ENCODE measurements at regions not wholly inside any gene's neighbourhood (a gene's known extent, or its start where the extent isn't known, plus 50 kb on each side); places are given as distances from the start of the nearest gene placed in this dataset.

DNA sequence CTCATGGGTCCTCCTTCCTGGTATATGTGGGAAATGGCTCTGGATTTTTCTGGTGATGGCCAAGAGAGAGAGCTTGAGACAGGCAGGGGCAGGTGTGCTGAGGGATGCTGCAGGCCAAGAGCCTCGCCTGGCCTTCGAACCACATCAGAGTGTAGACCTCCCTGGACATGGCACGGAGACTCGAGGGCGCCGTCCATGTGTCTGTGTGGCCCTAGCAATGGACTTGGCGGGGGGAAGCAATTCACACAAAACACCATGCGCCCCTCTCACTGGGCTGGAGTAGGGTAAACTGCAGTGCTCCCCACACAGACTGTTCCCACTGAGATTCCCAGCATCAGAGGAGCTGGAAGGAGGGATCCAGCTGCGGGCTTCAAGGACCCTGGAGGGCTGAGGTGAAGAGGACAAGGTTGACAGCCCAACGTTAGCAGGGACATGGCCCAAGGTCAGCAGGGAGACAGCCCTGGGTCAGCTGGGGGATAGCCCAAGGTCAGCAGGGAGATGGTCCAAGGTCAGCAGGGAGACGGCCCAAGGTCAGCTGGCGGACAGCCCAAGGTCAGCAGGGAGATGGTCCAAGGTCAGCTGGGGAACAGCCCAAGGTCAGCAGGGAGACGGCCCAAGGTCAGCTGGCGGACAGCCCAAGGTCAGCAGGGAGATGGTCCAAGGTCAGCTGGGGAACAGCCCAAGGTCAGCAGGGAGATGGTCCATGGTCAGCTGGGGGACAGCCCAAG is 75.4 kb upstream of the HDAC4 start:
- DNase-seq = no peak

DNA sequence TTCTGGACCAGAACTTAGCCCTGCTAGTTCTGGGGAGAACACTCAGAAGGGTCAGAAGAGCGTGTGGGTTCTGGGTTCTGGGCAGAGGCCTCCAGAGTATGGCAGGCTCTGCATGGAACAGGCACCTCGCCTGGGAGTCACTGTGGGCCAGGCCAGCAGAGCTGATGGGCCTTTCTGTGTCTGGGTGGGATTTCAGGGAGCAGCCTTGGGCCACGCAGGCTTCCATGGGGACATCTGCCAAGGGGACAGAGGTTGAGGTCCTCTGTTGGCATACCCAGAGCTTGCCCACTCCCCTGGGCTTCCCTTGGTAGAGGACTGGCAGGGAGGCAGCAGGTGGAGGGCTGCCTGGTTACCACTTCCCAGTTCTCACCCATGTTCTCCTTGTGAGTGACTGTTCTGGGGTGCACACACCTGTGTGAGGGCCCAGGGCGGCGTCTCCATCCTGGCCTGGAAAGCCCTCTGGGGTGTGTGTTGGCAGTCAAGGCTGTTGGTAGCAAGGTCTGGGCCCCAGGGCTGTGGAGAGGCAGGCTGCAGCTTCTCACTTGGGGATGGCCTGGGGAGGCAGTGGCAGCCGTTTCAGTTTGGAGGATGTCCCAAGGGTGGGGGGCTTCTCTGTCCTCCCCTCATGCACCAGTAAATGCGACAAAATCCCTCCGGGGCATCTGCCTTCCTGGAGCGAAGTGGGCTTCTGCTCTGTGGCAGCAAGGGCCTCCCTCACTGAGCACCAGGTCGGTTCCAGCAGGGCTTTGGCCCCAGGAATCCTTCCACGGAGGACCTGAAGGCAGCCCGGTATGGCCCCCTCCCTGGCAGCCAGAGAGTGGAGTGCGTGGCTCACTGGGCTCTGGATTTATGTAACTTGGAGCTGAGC is 74.6 kb upstream of the HDAC4 start:
- no peak for DNase-seq

DNA sequence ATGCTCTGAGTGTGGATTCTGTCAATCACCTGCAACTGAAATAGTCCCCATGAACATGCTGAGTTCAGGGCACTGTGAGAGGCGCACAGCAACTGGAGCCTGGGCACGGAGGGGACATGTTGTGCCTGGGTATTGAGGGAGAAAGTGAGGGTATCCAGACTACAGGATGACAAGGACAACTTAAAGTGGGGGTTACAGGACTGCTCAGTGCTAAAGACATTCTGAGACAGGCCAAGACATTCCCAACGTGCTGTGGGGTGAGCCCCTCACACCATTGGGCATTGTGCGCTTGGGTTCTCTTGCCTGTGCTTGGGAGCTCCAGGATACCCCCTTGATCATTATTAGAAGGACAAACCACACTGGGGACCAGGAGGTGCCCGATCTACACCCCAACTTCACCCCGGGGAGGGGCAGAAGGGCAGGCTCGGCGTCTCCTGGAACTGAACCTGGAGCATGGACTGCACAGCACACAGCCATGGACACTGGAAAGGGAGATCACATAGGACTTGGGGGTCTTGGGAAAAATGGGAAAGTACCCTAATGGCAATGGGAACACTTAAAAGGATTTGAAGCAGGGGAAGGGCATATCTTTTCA is 72.5 kb upstream of the HDAC4 start:
- DNase-seq = no peak

DNA sequence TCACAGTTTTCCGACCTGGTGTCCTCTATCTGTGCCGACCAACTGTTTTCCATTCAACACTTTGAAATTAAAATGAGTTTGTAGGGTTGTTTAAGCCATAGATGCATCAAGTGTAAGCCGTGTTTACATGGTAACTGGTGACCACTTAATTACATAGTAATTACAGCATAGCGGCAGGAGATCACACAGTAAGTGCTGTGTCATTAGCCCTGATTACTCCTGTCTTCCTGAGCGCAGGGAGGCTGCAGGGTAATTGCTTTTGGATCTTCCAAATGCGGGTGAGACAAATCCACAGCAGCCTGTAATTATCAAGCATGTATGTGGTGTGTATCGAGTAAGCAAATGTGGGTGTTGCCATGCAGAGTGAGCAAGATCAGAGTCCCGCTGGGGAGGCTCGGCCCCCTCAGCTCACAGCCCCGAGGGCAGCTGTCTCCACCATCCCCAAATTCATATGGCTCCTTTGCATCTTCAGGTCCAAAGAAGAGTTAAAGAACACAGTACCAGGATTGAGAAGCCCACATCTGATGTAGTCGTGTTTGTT is 71.5 kb upstream of the HDAC4 start:
- no peak for DNase-seq

DNA sequence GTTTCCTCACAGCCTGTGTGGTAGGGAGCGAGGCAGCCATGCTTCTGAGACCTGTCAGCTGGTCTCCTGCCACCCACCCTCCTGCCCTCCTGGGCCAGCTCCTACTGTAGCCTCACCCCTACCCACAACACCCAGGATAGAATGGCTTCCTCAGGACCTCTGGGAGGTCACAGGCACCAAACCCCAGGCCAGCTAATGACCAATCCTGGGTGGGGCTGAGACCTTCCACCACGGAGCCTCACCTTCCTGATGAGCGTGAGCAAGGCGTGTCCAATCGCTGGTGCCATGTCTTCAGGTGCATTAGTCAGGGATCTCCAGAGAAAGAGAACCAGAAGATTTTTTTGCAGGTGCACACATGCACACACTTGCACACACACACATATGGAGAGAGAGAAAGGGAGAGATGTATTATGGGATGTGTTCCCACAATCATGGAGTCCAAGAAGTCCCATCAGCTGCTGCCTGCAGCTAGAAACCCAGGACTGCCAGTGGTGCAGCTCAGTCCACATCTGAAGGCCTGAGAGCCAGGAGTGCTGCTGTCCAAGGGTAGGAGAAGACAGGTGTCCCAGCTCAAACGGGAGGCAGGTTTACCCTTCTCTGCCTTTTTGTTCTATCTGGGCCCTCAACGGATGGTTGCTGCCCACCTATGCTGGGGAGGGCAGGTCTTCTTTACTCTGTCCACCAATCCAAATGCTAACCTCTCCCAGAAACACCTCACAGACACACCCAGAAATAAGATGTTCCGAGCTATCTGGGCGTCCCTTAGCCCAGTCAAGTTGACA is 70.4 kb upstream of the HDAC4 start:
- DNase-seq = no peak

DNA sequence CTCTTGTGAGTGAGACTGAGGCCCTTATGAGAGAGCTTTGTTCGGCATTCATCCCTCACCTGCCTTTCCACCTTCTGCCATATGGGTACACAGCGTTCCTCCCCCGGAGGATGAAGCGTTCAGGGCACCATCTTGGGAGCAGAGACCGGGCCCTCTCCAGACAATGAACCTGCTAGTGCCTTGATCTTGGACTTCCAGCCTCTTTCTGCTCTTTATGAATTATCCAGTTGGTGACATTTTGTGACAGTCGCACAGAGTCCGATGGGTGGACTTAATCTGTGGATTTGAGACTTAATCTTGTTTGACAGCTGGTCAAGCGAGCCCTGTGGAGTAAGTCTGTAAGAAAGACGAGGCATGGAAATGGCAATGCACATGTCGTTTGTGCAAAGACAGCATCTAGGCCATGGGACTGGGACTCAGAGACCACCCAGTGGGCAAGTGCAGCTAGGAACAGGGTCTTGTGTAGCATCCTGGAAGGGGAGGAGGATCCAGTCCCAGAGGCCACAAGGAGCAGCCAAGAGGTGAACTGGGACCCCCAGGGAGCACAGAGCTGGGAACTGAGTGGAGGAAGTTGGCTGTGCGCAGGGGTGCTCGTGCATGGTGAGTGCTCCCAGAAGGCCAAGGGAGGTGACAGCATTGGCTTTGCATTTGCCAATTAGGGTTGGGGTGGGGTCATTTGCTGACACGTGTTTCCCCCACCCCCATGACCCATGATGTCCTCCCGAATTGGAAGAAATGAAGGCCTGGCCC is 69.5 kb upstream of the HDAC4 start:
- no peak for DNase-seq

DNA sequence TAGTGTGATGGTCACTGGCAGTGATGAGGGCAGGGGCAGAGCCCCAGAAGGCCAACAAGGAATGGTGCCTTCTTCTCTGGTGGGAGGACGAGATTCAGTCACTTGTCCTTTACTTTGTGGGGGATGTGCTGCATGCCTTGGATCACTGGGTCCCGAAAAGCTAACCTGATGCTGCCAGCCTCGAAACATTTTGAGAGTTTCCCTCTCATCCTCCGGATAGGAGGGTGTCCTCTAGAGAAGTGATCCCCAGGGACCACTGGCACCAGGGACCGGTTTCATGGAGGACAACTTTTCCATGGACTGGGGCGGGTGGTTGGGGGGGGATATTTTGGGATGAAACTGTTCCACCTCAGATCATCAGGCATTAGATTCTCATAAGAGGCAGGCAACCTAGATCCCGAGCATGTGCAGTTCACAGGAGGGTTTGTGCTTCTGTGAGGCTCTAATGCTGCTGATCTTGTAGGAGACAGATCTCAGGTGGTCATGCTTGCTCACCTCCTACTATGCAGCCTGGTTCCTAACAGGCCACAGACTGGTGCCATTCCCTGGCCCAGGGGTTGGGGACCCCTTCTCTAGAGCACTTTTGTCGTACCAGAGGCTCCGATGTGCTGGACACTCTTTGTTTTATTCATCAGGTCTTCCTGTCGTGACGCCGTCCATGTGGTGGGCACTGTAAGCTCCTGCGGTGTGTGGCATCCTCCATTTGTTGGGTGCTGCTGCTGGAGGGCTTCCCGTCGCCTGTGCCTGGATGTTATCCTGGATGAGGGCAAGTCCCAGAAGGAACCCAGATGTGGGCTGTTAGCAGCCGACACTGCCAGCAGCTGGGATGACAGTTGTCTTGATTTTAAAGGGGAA is 68.5 kb upstream of the HDAC4 start:
- DNase-seq = no peak

DNA sequence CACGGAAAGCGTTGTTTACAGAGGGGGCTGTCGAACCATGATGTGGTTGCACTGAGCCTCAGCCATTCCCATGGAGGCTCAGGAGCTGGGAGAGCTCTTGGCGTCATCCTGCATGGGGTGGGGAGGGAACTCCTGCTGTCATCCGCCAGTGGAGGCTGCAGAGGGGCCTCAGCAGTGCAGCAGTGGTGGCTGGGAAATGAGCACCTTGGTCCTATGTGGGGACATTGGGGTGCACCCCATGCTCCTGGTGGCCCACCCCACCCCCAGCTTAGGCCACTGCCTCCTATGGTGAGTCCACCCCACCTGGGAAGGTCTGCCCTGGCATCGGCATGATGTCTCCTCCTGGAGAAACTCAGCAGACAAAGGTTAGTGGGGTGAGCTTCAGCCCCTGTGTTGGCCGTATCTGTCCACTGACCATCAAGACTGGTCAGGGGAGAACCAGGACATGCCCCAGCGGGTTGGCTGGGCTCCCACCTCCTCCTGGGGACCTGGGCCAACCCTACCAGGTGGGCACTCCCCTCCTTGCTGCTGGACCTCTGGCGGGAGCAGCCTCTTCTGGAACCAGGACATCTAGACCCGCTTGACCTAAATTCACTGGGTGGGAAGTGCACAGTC is 67.8 kb upstream of the HDAC4 start:
- DNase-seq = no peak

DNA sequence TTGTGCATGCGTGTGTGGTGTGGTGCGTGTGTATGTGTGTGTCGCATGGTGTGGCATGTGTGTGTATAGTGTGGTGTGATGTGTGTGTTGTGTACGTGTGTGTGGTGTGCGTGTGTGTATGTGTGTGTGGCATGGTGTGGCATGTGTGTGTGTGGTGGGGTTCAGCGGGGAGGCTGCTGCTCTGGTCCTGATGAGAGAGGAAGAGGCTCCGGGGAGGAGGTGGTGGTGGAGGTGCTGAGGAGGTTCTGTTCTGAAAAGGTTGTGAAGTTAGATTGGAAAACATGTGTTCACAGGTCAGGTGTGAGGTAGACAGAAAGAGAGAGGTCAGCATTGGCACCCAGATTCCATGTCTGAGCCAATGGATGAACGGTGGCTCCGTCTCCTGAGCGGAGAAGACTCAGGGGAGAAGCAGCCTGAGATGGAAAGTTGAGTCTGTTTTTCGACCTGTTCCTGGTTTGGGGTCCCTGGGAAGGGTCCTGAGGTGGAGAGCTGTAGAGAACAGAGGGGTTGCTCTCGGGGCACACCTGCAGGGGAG is 67.2 kb upstream of the HDAC4 start:
- DNase-seq = no peak

DNA sequence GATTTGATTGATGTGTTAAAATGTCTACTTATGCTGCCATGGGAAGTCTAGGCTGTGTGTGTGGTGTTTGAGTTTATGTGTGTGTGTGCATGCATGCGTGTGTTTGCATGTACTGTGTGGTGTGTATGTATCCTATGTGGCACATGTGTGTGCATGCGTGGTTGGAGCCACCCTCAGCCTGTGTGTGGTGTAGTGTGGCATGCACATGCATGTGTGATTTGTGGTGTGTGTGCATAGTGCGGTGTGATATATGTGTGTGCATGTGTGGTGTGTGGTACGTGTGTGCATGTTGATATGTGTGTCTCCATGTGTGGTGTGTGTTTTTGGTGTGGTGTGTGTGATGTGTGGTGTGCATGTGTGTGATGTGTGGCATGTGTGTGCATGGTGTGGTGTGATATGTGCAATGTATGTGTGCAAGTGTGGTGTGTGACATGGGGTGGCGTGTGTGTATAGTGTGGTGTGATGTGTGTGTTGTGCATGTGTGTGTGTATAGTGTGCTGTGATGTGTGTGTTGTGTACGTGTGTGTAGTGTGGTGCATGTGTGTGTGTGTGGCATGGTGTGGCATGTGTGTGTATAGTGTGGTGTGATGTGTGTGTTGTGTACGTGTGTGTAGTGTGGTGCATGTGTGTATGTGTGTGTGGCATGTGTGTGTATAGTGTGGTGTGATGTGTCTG is 66.6 kb upstream of the HDAC4 start:
- DNase-seq = no peak

DNA sequence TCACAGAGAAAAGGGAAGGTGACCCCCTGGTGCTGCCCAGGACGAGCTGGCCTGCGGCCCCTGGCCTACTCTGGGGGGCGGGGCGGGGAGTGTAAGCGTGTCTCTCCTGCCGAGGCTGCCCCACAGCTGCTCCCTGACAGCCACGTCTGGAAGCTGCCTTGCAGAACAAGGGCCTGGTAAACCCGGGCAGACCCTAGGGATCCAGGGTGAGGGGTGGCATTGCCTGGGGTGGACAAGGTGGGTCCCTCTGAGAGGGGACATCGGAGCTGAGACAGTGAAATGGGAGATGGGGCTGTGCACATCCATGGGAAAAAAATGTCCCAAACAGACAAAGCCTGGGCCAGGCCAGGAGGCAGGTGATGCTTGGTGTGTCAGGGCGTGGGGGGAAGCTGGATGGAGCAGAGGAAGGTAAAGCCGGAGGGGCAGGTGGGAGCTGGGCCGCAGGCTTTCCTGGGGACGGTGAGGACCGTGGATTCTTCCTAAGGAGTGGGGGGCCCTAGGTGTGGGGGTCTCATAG is 66.0 kb upstream of the HDAC4 start:
- no peak for DNase-seq

DNA sequence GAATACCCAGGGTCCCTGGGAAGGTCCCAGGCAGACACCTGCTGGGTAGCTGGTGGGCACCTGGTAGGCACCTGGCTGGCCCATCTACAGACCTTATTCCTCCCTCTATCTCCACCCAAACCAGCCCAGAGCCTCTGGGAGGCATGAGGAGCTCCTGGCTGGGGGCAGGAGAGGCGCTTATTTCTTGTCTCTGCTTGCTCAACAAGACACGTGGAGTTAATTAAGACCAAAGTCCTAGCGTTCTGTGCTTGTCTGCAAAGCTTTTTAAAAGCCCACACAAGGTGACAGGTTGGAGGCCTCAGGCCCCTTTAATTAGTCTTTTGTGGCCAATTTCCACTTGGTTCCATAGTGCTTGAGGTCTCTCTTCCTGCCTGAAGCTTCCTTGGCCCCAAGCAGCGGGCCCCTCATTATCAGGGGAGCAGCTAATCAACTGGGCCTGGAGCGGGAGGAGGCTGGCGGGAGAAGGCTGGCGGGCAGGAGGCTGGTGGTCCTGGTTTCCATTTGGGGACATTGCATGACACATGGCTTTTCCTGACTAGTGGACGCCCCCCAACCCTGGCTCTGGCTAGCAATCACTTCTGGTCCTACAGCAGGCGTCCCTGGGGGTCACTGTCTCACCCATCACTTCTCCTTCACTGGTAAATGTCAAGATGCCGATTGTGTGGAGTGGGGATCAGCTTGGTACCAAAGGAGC is 65.4 kb upstream of the HDAC4 start:
- no peak for DNase-seq

DNA sequence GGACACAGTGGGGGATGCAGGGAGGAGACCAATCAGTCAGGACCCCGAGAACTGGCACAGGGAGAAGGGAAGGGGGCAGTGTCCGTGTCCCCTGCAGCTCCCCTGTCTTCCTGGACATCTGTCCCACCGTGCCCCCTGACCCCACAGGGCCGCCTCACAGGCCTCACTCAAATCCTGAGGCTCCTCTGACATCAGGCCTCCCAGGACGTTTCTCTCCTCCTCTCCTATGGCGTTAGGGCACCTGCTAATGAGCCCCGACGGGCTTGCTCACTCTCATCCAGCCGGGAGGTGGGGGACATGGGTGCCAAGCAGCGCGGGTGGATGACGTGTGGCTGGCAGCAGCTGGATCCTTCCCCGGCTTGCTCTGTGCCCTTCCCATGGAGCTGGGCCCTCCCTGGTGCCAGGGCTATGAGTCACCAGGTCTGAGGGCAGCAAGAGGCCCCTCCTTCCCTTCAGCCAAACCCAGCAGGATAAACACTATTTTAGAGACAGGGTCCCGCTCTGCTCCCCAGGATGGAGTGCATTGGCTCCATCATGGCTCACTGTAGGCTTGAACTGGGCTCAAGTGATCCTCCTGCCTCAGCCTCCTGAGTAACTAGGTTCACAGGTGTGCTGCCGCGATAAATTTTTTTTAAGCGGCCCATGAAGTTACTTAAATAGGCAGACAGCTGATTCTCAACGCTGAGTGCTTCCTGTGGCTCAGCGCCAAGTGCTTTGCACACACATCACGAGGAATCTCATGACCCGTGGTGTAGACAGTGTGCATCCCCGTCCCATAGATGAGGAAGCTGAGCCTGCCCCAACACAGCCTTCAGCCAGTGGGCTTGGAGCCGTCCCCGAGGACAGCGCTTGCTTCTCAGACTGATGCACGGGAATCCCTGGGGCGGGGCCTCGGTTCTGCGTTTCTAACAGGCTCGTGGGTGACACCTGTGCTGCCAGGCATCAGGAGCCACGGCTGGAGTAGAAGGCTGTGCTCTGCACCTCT is 64.5 kb upstream of the HDAC4 start:
- DNase-seq = peak; percentile 33

DNA sequence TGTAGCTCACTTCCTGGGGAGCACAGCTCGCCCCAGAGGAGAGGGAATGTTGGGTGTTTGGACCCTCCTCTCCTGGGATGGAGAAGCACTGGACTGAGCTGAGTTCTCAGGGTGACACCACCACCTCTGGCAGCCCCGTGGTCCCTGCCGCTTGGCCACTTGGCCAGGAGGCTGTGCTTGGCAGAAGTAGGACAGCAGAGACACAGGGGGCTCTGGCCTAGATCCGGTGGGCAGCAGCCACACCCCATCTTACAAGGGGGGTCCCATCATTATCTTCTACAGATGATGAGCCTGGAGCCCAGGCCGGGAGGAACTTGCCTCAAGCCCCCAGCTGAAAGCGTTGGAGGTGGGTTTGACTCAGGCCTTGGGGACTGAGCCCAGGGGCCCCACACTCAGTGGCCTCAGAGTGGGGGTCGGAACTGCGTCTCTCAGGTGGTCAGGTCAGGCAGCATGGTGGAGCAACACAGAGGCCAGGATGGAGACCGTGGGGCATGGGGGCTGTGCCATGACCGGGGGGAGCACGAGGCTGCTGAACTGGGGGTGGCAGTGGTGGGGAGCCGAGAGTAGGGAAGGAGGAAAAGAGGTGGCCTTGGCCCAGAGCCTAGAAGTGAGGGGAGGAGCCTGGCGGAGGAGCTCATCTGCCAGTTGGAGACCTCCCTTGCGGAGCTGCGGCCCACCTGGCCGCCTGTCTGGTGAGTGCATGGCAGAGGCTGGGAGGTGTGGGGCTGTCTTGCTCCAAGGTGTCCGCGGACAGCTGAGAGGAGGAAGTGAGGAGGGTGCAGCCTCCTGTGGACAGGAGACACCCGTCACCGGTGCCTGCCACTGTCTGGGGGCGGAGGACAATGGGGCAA is 63.6 kb upstream of the HDAC4 start:
- no peak for DNase-seq

DNA sequence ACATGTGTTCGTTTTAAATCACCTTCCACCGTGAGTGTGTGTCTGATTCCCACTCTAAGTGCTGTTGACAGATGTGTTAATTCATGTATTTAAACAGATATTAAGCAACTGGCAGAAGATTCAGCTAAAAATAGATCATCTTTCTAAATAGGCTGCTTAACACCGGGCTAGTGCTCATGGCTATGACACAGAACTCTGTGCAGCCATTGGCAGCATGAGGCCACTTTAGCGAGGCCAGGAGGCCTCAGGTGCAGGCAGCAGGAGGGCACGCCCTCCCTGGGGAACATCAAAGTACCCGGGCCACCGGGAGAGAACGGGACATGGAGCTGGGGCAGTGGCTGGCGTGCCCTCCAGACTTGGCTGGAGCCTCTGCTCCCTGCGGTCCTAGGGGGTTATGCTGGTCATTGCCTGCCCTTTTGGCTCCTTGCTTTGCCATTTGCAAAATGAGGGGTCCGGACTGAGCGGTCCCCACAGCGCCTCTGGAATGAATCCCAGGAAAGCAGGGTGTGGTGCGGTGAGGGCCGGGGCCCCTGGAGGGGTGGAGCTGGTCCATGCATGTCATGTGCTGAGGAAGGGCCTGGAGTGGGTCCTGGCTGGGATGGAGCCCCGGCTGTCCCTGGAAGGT is 62.8 kb upstream of the HDAC4 start:
- no peak for DNase-seq

Data from fibroblast of skin of back (primary cell).